Kidney (tissue), 13 donors: ENCODE measurements at regions not wholly inside any gene's neighbourhood (a gene's known extent, or its start where the extent isn't known, plus 50 kb on each side); places are given as distances from the start of the nearest gene placed in this dataset.

ENCODE experiments used
- DNase-seq, 5 donors: peaks; one replicate each; pipeline ENCODE4 v3.0.0-alpha.2; 2013 to 2020
- FAIRE-seq: peaks from 2 replicates; lab custom pipeline; 2012; peaks lifted over from hg19 to GRCh38; lab: Jason Lieb, UNC
- H3K27ac ChIP-seq, 2 donors: one replicate each; pipeline ENCODE4 v1.7.0; 2013; ENCODE audit warnings: low read depth in 2 of 2, low read length in 2 of 2, inconsistent platforms in 1 of 2
- H3K27me3 ChIP-seq: one replicate; pipeline ENCODE4 v1.7.1; 2013; ENCODE audit warnings: low read length, inconsistent platforms; ENCODE audit not compliant: control insufficient read depth, insufficient read depth
- H3K36me3 ChIP-seq, 3 donors: one replicate each; pipeline versions ENCODE4 v1.7.0 to v1.7.1; 2013; ENCODE audit warnings: low read length in 3 of 3, control low read depth in 1 of 3, inconsistent platforms in 1 of 3; ENCODE audit not compliant: insufficient read depth in 3 of 3, control insufficient read depth in 2 of 3
- H3K4me1 ChIP-seq, 3 donors: one replicate each; pipeline versions ENCODE4 v1.7.0 to v1.7.1; 2013; ENCODE audit warnings: low read length in 3 of 3, inconsistent platforms in 1 of 3, low read depth in 1 of 3; ENCODE audit not compliant: control insufficient read depth in 2 of 3, insufficient read depth in 2 of 3
- H3K4me3 ChIP-seq, 3 donors: one replicate each; pipeline versions ENCODE4 v1.7.0 to v1.8.1; 2013; ENCODE audit warnings: low read length in 3 of 3, control low read depth in 1 of 3, inconsistent platforms in 1 of 3
- H3K9ac ChIP-seq, 3 donors: one replicate each; pipeline versions ENCODE4 v1.7.0 to v1.7.1; 2013; ENCODE audit warnings: low read length in 3 of 3, control low read depth in 1 of 3, inconsistent platforms in 1 of 3
- H3K9me3 ChIP-seq, 3 donors: one replicate each; pipeline versions ENCODE4 v1.7.0 to v1.7.1; 2013; ENCODE audit warnings: low read length in 3 of 3, control low read depth in 1 of 3, inconsistent platforms in 1 of 3; ENCODE audit not compliant: control insufficient read depth in 2 of 3, insufficient read depth in 1 of 3
- CTCF ChIP-seq: IDR thresholded peaks from 3 replicates; pipeline ENCODE4 v1.5.1; 2012; ENCODE audit warnings: mild to moderate bottlenecking, moderate library complexity, borderline replicate concordance; ENCODE audit not compliant: insufficient read depth; ENCODE audit errors: extremely low read depth
- intact Hi-C: fragments of 100-400 bp; cut with DNase I; formaldehyde crosslinking; loops from one replicate; pipeline ENCODE4 v1.11.1; 2022
- donor health status: control.
- donor health status: control.
- donor health status: control.
- donor health status: control.
- donor health status: control.
- donor health status: DM: yes; HTN: yes; CAD: no.
- donor health status: Normal renal cell carcinoma (clear cell type).

- Histone ChIP-seq H3K27me3 (no peaks in the 10 kb centered on the region), H3K9ac (no peak overlapping the region), H3K9me3 (peaks cover 0 to 4% (median 0%) of the 10 kb centered on the region in 3 donors), H3K4me3 (no peak overlapping the region), H3K36me3 (no peaks in the 10 kb centered on the region), H3K27ac (no peak overlapping the region), H3K4me1 (no peaks in the 10 kb centered on the region)
- FAIRE-seq (no peak), DNase-seq (no peak)
- TF ChIP-seq CTCF = no peak
- intact Hi-C loops = no loop called here
Measured at GRCh38 chr15:39530480-39531342, 50.2 kb upstream of the THBS1 start.
